Anterior cingulate cortex (tissue), 58 donors: ENCODE measurements at regions not wholly inside any gene's neighbourhood (a gene's known extent, or its start where the extent isn't known, plus 50 kb on each side); places are given as distances from the start of the nearest gene placed in this dataset.

ENCODE experiments used
- DNase-seq, 58 donors: peaks; one replicate each; lab custom pipeline; 2025; lab: John Stamatoyannopoulos, UW

GRCh38 chr3:61311044-61311443, 59.8 kb upstream of the FHIT start:
- DNase-seq: no peak

GRCh38 chr3:61315871-61316270, 64.6 kb upstream of the FHIT start:
- DNase-seq: no peak

- DNase-seq: no peak
Measured at GRCh38 chr3:61323094-61323493, 71.8 kb upstream of the FHIT start.

- DNase-seq: no peak
Measured at GRCh38 chr3:61331929-61332552, 80.8 kb upstream of the FHIT start.

- no peak for DNase-seq
Measured at GRCh38 chr3:61333192-61333961, 82.1 kb upstream of the FHIT start.

GRCh38 chr3:61334783-61335182, 83.5 kb upstream of the FHIT start:
- DNase-seq: no peak

GRCh38 chr3:61340931-61341461, 89.7 kb upstream of the FHIT start:
- peak in 17 of 58 donors; percentile 0 to 27 (median 9) for DNase-seq

- DNase-seq: no peak
Measured at GRCh38 chr3:61343543-61343942, 92.3 kb upstream of the FHIT start.

- DNase-seq: no peak
Measured at GRCh38 chr3:61345020-61345419, 93.8 kb upstream of the FHIT start.

- DNase-seq: no peak
Measured at GRCh38 chr3:61347981-61348380, 96.7 kb upstream of the FHIT start.

- DNase-seq: no peak
Measured at GRCh38 chr3:61349717-61350116, 98.5 kb upstream of the FHIT start.

- no peak for DNase-seq
Measured at GRCh38 chr3:61350782-61351309, 99.6 kb upstream of the FHIT start.

GRCh38 chr3:61352306-61352705, 101.1 kb upstream of the FHIT start:
- no peak for DNase-seq

- DNase-seq: peak in 30 of 58 donors; percentile 1 to 74 (median 14)
Measured at GRCh38 chr3:61353382-61353781, 102.1 kb upstream of the FHIT start.

- no peak for DNase-seq
Measured at GRCh38 chr3:61354604-61355003, 103.4 kb upstream of the FHIT start.

- no peak for DNase-seq
Measured at GRCh38 chr3:61356685-61357084, 105.4 kb upstream of the FHIT start.

- no peak for DNase-seq
Measured at GRCh38 chr3:61357902-61358301, 106.7 kb upstream of the FHIT start.

- peak in 52 of 58 donors; percentile 2 to 81 (median 54) for DNase-seq
Measured at GRCh38 chr3:61358364-61358763, 107.1 kb upstream of the FHIT start.

GRCh38 chr3:61360297-61360965, 109.2 kb upstream of the FHIT start:
- DNase-seq: no peak

- DNase-seq: no peak
Measured at GRCh38 chr3:61369678-61370077, 118.4 kb upstream of the FHIT start.

GRCh38 chr3:61371123-61371522, 119.9 kb upstream of the FHIT start:
- no peak for DNase-seq
